ENCODE measurements at regions not wholly inside any gene's neighbourhood (a gene's known extent, or its start where the extent isn't known, plus 50 kb on each side); places are given as distances from the start of the nearest gene placed in this dataset.

GRCh38 chr14:59090572-59090971 is 97.9 kb upstream of the DAAM1 start:
- no peak for TF ChIP-seq CTCF (conservative IDR thresholded peaks at IDR 0.05)
- no peak for TF ChIP-seq EZH2 (IDR thresholded peaks at IDR 0.05; ENCODE audit: low read depth)
